ENCODE measurements at regions not wholly inside any gene's neighbourhood (a gene's known extent, or its start where the extent isn't known, plus 50 kb on each side); places are given as distances from the start of the nearest gene placed in this dataset.
"Not testable (repeated sequence)": the region's sequence is repeated elsewhere in the genome, so short reads cannot be mapped to it uniquely, and the experiment has no call there.

- TF ChIP-seq CTCF (IDR thresholded peaks at IDR 0.05; ENCODE audit: low read depth, low read length, poor library complexity, severe bottlenecking); EZH2phosphoT487 (IDR thresholded peaks at IDR 0.05; ENCODE audit: borderline replicate concordance, low read length): not testable (repeated sequence)
These were observed 94.1 kb upstream of the RPH3A start for GRCh38 chr12:112697441-112697840.

All from DOHH2 (cell line).